GM12878 (cell line): ENCODE measurements at regions not wholly inside any gene's neighbourhood (a gene's known extent, or its start where the extent isn't known, plus 50 kb on each side); places are given as distances from the start of the nearest gene placed in this dataset.

ENCODE experiments used
- CHD2 ChIP-seq: IDR thresholded peaks from 2 replicates; pipeline ENCODE4 v1.6.1; 2011; ENCODE audit warnings: low read depth, low read length, improper control_type of control experiment, borderline replicate concordance
- EZH2 ChIP-seq: IDR thresholded peaks from 2 replicates; pipeline ENCODE4 v1.6.1; 2012; ENCODE audit warnings: low read depth, mild to moderate bottlenecking, control low read depth, inconsistent platforms, low read length, borderline replicate concordance; ENCODE audit not compliant: control insufficient read depth
- FOS ChIP-seq: IDR thresholded peaks from 3 replicates; pipeline ENCODE4 v1.6.1; 2011; ENCODE audit warnings: borderline replicate concordance; ENCODE audit not compliant: insufficient read length; ENCODE audit errors: extremely low read depth
- ZNF274 ChIP-seq: IDR thresholded peaks from one replicate; pipeline ENCODE4 v1.8.0; 2011; ENCODE audit not compliant: insufficient read length, insufficient read depth

GRCh38 chr3:176523114-176523513 is 674.2 kb downstream of the TBL1XR1 start:
- TF ChIP-seq CHD2 (no peak), FOS (no peak), EZH2 (no peak), ZNF274 (no peak)
